Mammary epithelial cell (primary cell): ENCODE measurements at regions not wholly inside any gene's neighbourhood (a gene's known extent, or its start where the extent isn't known, plus 50 kb on each side); places are given as distances from the start of the nearest gene placed in this dataset.

Experiments
- CTCF ChIP-seq, 2 donors: IDR thresholded peaks in 1 of 2; conservative IDR thresholded peaks in 1 of 2; 2 replicates each; pipeline ENCODE4 v1.5.1; 2011 to 2012; ENCODE audit warnings: inconsistent platforms in 2 of 2, low read length in 2 of 2, mild to moderate bottlenecking in 2 of 2, control low read depth in 1 of 2, low read depth in 1 of 2; ENCODE audit not compliant: insufficient read depth in 1 of 2; ENCODE audit errors: extremely low read depth in 1 of 2
- EZH2 ChIP-seq: IDR thresholded peaks from 2 replicates; pipeline ENCODE4 v1.6.1; 2012; ENCODE audit warnings: low read length, inconsistent platforms, borderline replicate concordance

GRCh38 chr22:47623763-47624148 is 861.3 kb downstream of the TBC1D22A start:
- TF ChIP-seq CTCF (conservative IDR thresholded peaks at IDR 0.05 in 1 of 2, IDR thresholded peaks at IDR 0.05 in 1 of 2; ENCODE audit: extremely low read depth in 1 of 2, insufficient read depth in 1 of 2, low read depth in 1 of 2, low read length in 2 of 2) (no peak), EZH2 (no peak)
